Cardiac muscle cell (in vitro differentiated cells and primary cell): ENCODE measurements at regions not wholly inside any gene's neighbourhood (a gene's known extent, or its start where the extent isn't known, plus 50 kb on each side); places are given as distances from the start of the nearest gene placed in this dataset.

Experiments
- DNase-seq, 2 donors: peaks; one replicate each; pipeline versions ENCODE4 v3.0.0 to v3.0.0-alpha.2; 2010 to 2017; ENCODE audit warnings: low read depth in 1 of 2, low spot score in 1 of 2
- H3K27ac ChIP-seq: fragments of 200-600 bp; sonication (generic); 2 replicates; pipeline ENCODE4 v1.5.1; 2016
- H3K27me3 ChIP-seq: fragments of 200-600 bp; sonication (generic); 2 replicates; pipeline ENCODE4 v1.6.0; 2016; ENCODE audit warnings: control low read depth
- H3K36me3 ChIP-seq: fragments of 200-600 bp; sonication (generic); 2 replicates; pipeline ENCODE4 v1.5.1; 2016; ENCODE audit warnings: control low read depth
- H3K4me1 ChIP-seq: fragments of 200-600 bp; sonication (generic); 2 replicates; pipeline ENCODE4 v1.8.1; 2017; ENCODE audit warnings: low read depth, mild to moderate bottlenecking, mixed run types
- H3K4me3 ChIP-seq: fragments of 200-600 bp; sonication (generic); 2 replicates; pipeline ENCODE4 v1.5.1; 2016; ENCODE audit warnings: mild to moderate bottlenecking
- H3K9me3 ChIP-seq: fragments of 200-600 bp; sonication (generic); 2 replicates; pipeline ENCODE4 v1.5.1; 2017; ENCODE audit warnings: low read depth, mild to moderate bottlenecking, control low read depth
- TF ChIP-seq, protein P1 (sequence below): IDR thresholded peaks from 2 replicates; pipeline ENCODE4 v1.5.1; 2012; ENCODE audit warnings: low read depth, mild to moderate bottlenecking, low read length

- DNase-seq: no peak
These were observed 54.0 kb upstream of the TWIST2 start for GRCh38 chr2:238793801-238794449.

DNA sequence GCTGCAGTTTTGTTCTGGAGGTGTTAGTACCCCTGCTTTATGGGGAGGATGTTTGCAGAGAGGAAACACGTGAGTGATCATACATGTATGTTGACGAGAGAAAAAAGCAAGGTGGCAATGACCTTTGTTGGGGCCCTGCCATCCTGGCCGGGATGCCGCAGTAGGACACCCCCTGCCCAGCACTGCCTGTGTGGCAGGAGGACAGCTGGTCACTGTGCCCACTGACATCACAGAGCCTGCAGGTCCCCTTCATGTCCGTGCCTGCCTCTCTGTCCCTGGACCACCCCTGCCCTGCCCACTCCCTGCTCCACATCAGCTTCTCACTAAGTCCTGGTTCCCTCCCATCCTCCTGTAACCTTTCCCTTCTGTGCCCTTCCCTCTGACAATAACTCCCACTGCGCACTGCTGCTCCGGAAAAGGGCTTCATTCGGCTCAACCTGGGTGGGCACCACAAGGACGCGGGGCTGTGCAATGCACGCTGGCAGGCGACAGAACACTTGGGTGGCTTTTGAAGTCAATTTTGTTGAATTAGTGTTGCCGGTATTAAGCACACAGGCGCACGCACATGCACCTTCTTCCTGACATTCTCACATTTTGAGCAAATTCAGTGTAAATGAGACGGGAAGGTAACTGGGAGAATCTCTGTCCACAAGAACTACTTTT, 51.5 kb upstream of the TWIST2 start:
- H3K36me3 ChIP-seq: no peaks in the 10 kb centered on the region
- no peaks in the 10 kb centered on the region for H3K4me1 ChIP-seq
- no peaks in the 10 kb centered on the region for H3K9me3 ChIP-seq
- no peak for DNase-seq
- TF ChIP-seq, protein P1, sequence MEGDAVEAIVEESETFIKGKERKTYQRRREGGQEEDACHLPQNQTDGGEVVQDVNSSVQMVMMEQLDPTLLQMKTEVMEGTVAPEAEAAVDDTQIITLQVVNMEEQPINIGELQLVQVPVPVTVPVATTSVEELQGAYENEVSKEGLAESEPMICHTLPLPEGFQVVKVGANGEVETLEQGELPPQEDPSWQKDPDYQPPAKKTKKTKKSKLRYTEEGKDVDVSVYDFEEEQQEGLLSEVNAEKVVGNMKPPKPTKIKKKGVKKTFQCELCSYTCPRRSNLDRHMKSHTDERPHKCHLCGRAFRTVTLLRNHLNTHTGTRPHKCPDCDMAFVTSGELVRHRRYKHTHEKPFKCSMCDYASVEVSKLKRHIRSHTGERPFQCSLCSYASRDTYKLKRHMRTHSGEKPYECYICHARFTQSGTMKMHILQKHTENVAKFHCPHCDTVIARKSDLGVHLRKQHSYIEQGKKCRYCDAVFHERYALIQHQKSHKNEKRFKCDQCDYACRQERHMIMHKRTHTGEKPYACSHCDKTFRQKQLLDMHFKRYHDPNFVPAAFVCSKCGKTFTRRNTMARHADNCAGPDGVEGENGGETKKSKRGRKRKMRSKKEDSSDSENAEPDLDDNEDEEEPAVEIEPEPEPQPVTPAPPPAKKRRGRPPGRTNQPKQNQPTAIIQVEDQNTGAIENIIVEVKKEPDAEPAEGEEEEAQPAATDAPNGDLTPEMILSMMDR: no peak
- H3K4me3 ChIP-seq: no peak overlapping the region
- H3K27ac ChIP-seq: no peak overlapping the region
- H3K27me3 ChIP-seq: no peaks in the 10 kb centered on the region

More at GRCh38 chr2:238793801-238794449, 54.0 kb upstream of the TWIST2 start:
- no peak overlapping the region for H3K27ac ChIP-seq
- no peaks in the 10 kb centered on the region for H3K4me1 ChIP-seq
- H3K9me3 ChIP-seq: no peaks in the 10 kb centered on the region
- H3K27me3 ChIP-seq: no peaks in the 10 kb centered on the region
- TF ChIP-seq, protein P1: no peak
- no peaks in the 10 kb centered on the region for H3K36me3 ChIP-seq
- no peak overlapping the region for H3K4me3 ChIP-seq

- Histone ChIP-seq H3K27ac (no peak overlapping the region), H3K4me3 (no peak overlapping the region), H3K9me3 (no peaks in the 10 kb centered on the region), H3K27me3 (no peaks in the 10 kb centered on the region), H3K36me3 (no peaks in the 10 kb centered on the region), H3K4me1 (no peaks in the 10 kb centered on the region)
- DNase-seq: no peak
- TF ChIP-seq, protein P1: no peak
These were observed 50.3 kb upstream of the TWIST2 start for GRCh38 chr2:238797537-238797936.
